Stomach smooth muscle (tissue), 2 donors: ENCODE measurements at regions not wholly inside any gene's neighbourhood (a gene's known extent, or its start where the extent isn't known, plus 50 kb on each side); places are given as distances from the start of the nearest gene placed in this dataset.
"Not testable (repeated sequence)": the region's sequence is repeated elsewhere in the genome, so short reads cannot be mapped to it uniquely, and the experiment has no call there.

ENCODE experiments used
- H3K27ac ChIP-seq: one replicate; pipeline ENCODE4 v1.7.0; 2013; ENCODE audit warnings: mild to moderate bottlenecking, low read length, inconsistent platforms
- H3K27me3 ChIP-seq, 2 donors: one replicate each; pipeline ENCODE4 v1.7.0; 2013; ENCODE audit warnings: low read length in 2 of 2; ENCODE audit not compliant: insufficient read depth in 2 of 2, control insufficient read depth in 1 of 2
- H3K36me3 ChIP-seq, 2 donors: one replicate each; pipeline ENCODE4 v1.7.0; 2013; ENCODE audit warnings: low read length in 2 of 2; ENCODE audit not compliant: control insufficient read depth in 2 of 2, insufficient read depth in 2 of 2
- H3K4me1 ChIP-seq: one replicate; pipeline ENCODE4 v1.7.0; 2013; ENCODE audit warnings: low read length; ENCODE audit not compliant: control insufficient read depth, insufficient read depth
- H3K4me3 ChIP-seq, 2 donors: one replicate each; pipeline ENCODE4 v1.7.0; 2013; ENCODE audit warnings: low read length in 2 of 2
- H3K9ac ChIP-seq, 2 donors: one replicate each; pipeline ENCODE4 v1.7.0; 2013; ENCODE audit warnings: low read length in 2 of 2, mild to moderate bottlenecking in 1 of 2
- H3K9me3 ChIP-seq, 2 donors: one replicate each; pipeline ENCODE4 v1.7.0; 2013; ENCODE audit warnings: low read length in 2 of 2; ENCODE audit not compliant: control insufficient read depth in 2 of 2
- donor health status: healthy.
- donor health status: Pancreatic carcinoma.

- Histone ChIP-seq H3K4me3 (no peak overlapping the region), H3K9me3 (no peaks in the 10 kb centered on the region), H3K36me3 (no peaks in the 10 kb centered on the region), H3K4me1 (no peaks in the 10 kb centered on the region), H3K27me3 (no peaks in the 10 kb centered on the region), H3K27ac (no peak overlapping the region), H3K9ac (no peak overlapping the region)
These were observed 301.5 kb downstream of the NDUFA10 start for GRCh38 chr2:239723486-239724193.

DNA sequence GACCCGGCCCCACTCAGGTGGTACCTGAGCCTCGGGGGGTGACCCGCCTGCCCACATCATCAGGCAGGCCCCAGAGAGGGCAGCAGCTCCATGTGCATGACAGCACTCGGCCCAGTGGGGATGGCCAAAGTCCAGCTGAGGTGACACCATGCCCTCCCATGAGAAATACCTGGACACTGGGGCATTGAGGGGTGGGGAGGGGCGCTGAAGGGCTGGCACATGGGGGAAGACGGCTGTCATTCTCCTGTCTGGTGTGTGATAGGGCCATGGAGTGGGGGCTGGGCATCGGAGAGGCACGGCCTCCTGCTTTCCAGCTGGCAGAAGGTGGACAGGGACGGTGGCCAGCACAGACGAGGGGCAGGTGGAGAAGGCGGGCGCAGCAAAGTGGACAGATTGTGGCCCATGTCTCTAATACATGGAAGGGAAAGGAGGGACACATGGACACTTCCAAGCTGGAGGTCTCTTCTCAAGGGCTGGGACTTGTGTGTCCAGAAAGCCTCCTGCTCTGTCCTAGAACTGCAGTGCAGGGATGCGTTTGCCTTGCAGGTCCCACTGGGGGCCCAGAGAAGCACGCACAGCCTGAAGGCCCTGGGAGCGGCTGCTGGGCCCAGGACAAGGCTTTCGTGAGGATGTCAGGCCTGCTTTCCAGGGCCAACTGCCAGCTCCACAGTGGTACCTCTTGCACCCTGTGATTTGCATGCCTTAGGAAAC lies 302.2 kb downstream of the NDUFA10 start:
- Histone ChIP-seq H3K9me3 (no peaks in the 10 kb centered on the region), H3K4me1 (peaks cover under 1% of the 10 kb centered on the region), H3K27ac (no peak overlapping the region)

DNA sequence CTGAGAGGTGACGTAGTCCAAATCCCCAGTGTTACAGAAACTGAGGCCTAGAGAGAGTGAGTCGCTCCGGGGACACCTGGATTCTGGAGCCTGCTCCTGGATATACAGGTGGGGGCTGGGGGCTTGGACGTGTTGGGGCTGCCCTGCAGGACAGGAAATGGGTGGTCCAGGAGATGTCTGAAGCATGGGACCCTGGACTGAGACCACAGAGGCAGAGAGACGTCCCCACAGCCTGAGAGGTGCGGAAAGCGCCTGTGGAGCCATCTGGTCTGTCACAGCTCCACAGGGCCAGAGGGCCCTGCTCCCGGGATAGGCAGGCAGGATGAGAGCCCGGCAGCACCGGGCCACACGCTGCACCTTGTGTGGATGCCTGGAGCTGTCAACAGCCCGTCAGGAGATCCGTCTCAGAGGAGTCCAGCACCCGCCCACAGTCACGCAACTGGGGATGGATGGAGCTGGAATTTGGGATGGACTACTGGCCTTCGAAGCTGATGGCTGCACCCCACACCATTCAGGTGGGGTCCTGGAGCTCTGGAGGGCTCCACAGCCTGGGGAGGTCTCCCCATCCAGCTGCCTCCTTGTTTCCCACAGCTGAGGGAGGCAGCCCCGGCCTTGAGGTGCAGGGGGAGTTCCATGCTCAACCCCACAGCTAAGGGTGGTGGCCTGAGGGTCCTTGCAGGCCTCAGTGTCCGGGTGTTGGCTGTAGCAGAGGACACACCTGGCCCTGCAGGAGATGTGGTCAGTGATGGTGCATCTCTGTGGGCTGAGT lies 303.0 kb downstream of the NDUFA10 start:
- Histone ChIP-seq H3K4me1 (peaks cover 8% of the 10 kb centered on the region), H3K27ac (no peak overlapping the region), H3K9me3 (no peaks in the 10 kb centered on the region), H3K36me3 (no peaks in the 10 kb centered on the region), H3K27me3 (no peaks in the 10 kb centered on the region), H3K9ac (no peak overlapping the region), H3K4me3 (no peak overlapping the region)

More for the DNA sequence above, 302.2 kb downstream of the NDUFA10 start:
- Histone ChIP-seq H3K27me3 (no peaks in the 10 kb centered on the region), H3K4me3 (no peak overlapping the region), H3K36me3 (no peaks in the 10 kb centered on the region), H3K9ac (no peak overlapping the region)

GRCh38 chr2:239721531-239721930 lies 303.6 kb downstream of the NDUFA10 start:
- Histone ChIP-seq H3K9ac (no peak overlapping the region), H3K9me3 (no peaks in the 10 kb centered on the region), H3K4me1 (peaks cover 11% of the 10 kb centered on the region), H3K36me3 (no peaks in the 10 kb centered on the region), H3K27ac (no peak overlapping the region), H3K4me3 (no peak overlapping the region), H3K27me3 (no peaks in the 10 kb centered on the region)

DNA sequence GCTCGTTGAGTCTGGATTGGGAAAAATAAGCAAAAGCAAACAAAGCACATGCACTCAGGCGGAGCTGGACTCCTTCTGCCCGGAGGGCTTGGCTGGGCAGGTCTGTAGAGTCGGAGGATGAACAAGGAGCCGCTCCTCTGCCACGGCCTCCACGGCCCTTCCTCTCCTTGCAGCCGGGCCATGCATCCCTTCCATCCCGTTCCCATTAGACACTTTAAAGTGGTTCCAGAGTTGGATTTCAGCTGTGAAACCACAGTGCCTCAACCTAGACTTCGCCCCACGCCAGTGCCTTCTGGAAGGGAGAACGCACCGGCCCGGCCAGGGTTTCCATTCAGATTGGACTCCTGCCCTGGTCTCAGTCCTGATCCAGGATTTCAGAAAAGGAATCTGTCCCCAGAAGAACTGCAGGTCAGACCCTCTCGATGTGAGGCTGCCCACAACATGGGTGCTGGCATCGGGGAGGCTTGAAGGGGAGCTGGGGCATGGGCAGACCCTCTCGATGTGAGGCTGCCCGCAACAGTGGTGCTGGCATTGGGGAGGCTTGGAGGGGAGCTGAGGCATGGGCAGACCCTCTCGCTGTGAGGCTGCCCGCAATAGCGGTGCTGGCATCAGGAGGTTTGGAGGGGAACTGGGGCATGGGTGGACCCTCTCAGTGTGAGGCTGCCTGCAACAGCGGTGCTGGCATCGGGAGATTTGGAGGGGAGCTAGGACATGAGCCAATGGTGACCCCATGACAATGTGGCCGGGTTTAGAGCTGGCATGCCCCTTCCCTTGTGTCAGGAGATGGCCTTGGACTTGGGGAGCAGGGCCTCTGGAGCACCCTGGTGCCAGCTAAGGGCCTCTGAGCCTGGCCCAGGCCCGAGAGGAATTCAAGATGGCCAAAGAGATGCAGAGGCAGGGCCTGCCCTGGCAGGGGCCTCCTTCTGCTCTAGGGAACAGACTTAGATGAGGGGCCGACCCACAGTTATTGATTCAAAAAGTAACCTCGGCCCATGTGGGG lies 304.5 kb downstream of the NDUFA10 start:
- H3K4me1 ChIP-seq = peaks cover 11% of the 10 kb centered on the region
- no peaks in the 10 kb centered on the region for H3K27me3 ChIP-seq
- H3K27ac ChIP-seq = no peak overlapping the region
- no peak overlapping the region for H3K4me3 ChIP-seq
- H3K9me3 ChIP-seq = no peaks in the 10 kb centered on the region
- H3K36me3 ChIP-seq = no peaks in the 10 kb centered on the region
- no peak overlapping the region for H3K9ac ChIP-seq

DNA sequence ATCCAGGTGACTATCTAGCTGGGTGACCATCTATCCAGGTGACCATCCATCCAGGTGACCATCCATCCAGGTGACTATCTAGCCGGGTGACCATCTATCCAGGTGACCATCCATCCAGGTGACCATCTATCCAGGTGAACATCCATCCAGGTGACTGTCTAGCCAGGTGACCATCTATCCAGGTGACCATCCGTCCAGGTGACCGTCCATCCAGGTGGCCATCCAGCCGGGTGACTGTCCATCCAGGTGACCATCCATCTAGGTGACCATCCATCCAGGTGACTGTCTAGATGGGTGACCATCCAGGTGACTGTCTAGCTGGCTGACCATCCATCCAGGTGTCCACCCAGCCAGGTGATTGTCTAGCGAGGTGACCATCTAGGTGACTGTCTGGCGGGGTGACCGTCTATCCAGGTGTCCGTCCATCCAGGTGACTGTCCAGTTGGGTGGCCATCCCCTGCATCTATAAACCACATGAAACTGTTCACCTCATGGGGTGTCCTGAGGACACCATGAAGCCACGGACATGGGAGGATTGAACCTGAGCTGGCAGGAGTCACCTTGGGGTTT lies 305.3 kb downstream of the NDUFA10 start:
- no peak overlapping the region for H3K9ac ChIP-seq
- no peak overlapping the region for H3K4me3 ChIP-seq
- no peaks in the 10 kb centered on the region for H3K36me3 ChIP-seq
- H3K9me3 ChIP-seq = no peaks in the 10 kb centered on the region
- H3K4me1 ChIP-seq = peaks cover 11% of the 10 kb centered on the region
- no peak overlapping the region for H3K27ac ChIP-seq
- no peaks in the 10 kb centered on the region for H3K27me3 ChIP-seq

DNA sequence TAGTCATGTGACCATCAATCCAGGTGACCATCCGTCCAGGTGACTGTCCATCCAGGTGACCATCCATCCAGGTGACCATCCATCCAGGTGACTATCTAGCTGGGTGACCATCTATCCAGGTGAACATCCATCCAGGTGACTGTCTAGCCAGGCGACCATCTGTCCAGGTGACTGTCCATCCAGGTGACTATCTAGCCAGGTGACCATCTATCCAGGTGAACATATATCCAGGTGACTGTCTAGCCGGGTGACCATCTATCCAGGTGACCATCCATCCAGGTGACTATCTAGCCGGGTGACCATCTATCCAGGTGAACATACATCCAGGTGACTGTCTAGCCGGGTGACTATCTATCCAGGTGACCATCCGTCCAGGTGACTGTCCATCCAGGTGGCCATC lies 306.2 kb downstream of the NDUFA10 start:
- H3K36me3 ChIP-seq, H3K9ac ChIP-seq, H3K4me3 ChIP-seq, H3K27ac ChIP-seq, H3K9me3 ChIP-seq, H3K27me3 ChIP-seq: not testable (repeated sequence)
- H3K4me1 ChIP-seq = peaks cover 11% of the 10 kb centered on the region

- H3K27me3 ChIP-seq = no peaks in the 10 kb centered on the region
- peaks cover 11% of the 10 kb centered on the region for H3K4me1 ChIP-seq
- no peaks in the 10 kb centered on the region for H3K36me3 ChIP-seq
- no peak overlapping the region for H3K4me3 ChIP-seq
- no peak overlapping the region for H3K9ac ChIP-seq
- H3K27ac ChIP-seq = no peak overlapping the region
- peaks cover 4 to 5% of the 10 kb centered on the region in 2 donors for H3K9me3 ChIP-seq
These were observed 307.4 kb downstream of the NDUFA10 start for GRCh38 chr2:239717706-239718105.

DNA sequence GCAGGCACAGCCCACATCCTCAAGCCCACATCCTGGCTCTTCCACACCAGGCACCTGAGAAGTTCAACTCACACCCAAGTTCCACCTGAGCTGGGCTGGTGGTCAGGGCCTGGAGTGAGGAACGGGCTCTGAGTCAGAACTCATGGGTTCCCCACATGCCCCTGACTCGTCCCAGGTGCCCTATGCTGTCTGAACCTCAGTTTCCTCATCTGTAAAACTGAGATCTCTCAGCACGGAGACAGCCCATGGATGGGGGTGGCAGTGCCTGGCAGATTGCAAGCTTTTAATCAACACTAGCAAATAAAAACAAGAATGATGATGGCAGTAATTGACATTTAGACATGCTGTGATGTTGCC lies 307.8 kb downstream of the NDUFA10 start:
- no peak overlapping the region for H3K9ac ChIP-seq
- no peak overlapping the region for H3K27ac ChIP-seq

More for the DNA sequence above, 307.8 kb downstream of the NDUFA10 start:
- no peaks in the 10 kb centered on the region for H3K27me3 ChIP-seq
- no peaks in the 10 kb centered on the region for H3K36me3 ChIP-seq
- H3K4me1 ChIP-seq = peaks cover 11% of the 10 kb centered on the region
- no peak overlapping the region for H3K4me3 ChIP-seq
- peaks cover 4 to 5% of the 10 kb centered on the region in 2 donors for H3K9me3 ChIP-seq
